ENCODE measurements at regions not wholly inside any gene's neighbourhood (a gene's known extent, or its start where the extent isn't known, plus 50 kb on each side); places are given as distances from the start of the nearest gene placed in this dataset.

DNA sequence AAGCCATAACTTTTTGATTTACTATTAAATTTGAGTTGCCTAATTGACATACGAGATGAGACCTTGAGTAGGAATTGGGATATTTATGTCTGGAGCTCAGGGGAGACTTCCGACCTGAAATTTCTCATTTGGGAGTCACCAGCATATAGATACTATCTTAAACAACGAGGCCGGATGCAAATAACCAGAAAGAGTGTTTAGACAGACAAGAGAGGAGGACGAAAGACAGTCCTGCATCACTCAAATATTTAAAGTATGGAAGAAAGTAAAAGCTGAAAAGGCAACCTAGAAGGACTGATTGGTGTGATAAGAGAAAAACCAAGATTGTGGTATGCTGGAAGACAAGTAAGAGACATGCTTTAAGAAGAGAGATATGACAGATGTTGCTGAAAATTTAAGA lies 675.0 kb upstream of the NUDT12 start:
- Histone ChIP-seq H3K27ac (ENCODE audit: insufficient read depth, low read length) (no peak overlapping the region), H3K4ac (ENCODE audit: low read depth, low read length) (no peak overlapping the region), H3K9me3 (ENCODE audit: control insufficient read depth, insufficient read depth, low read length) (peaks cover under 1% of the 10 kb centered on the region; the same call in 1 of the 2 replicates), H4K8ac (ENCODE audit: low read depth in 2 of 2, low read length in 2 of 2) (no peak overlapping the region), H3K36me3 (ENCODE audit: control insufficient read depth, insufficient read depth, low read length) (no peaks in the 10 kb centered on the region), H3K14ac (replicated peaks; ENCODE audit: low read depth, low read length) (no peak overlapping the region), H2BK15ac (ENCODE audit: low read depth, low read length) (no peak overlapping the region), H3K79me1 (ENCODE audit: low read depth in 1 of 2, low read length in 2 of 2) (no peaks in the 10 kb centered on the region), H2AK9ac (replicated peaks; ENCODE audit: low read depth, low read length, poor library complexity) (no peak overlapping the region), H3K27me3 (ENCODE audit: control insufficient read depth, insufficient read depth, low read length) (no peaks in the 10 kb centered on the region), H2AK5ac (ENCODE audit: low read depth, low read length) (no peak overlapping the region), H3K9me1 (ENCODE audit: insufficient read depth, low read length) (no peaks in the 10 kb centered on the region), H2AFZ (replicated peaks; ENCODE audit: low read length, poor library complexity) (no peak overlapping the region), H3K4me2 (ENCODE audit: low read depth, low read length) (no peak overlapping the region), H2BK120ac (ENCODE audit: low read depth, low read length) (no peak overlapping the region), H3K56ac (ENCODE audit: extremely low read depth, insufficient read depth, low read length) (no peak overlapping the region), H3K23ac (ENCODE audit: low read depth, low read length) (no peak overlapping the region), H4K91ac (ENCODE audit: insufficient read depth, low read depth, low read length) (no peak overlapping the region), H3K18ac (ENCODE audit: low read depth, low read length) (no peak overlapping the region), H2BK5ac (ENCODE audit: low read depth, low read length, poor library complexity, severe bottlenecking) (no peak overlapping the region), H3K4me1 (ENCODE audit: control insufficient read depth, insufficient read depth, low read length) (no peaks in the 10 kb centered on the region), H2BK20ac (ENCODE audit: low read depth, low read length) (no peak overlapping the region), H4K20me1 (ENCODE audit: insufficient read depth, low read length) (no peaks in the 10 kb centered on the region), H4K5ac (ENCODE audit: low read depth, low read length) (no peak overlapping the region), H3K9ac (ENCODE audit: low read depth, low read length) (no peak overlapping the region), H3K4me3 (ENCODE audit: insufficient read depth, low read depth, low read length) (no peak overlapping the region)
- intact Hi-C loops (cut with micrococcal nuclease): no loop called here
- CTCF ChIA-PET: no interaction called here
- DNase-seq: no peak
- no peak for TF ChIP-seq MAZ (IDR thresholded peaks at IDR 0.05; ENCODE audit: borderline replicate concordance, low read depth, low read length)
- no peak for TF ChIP-seq RCOR1 (IDR thresholded peaks at IDR 0.05; ENCODE audit: insufficient replicate concordance, low read length)
- TF ChIP-seq, protein P1, sequence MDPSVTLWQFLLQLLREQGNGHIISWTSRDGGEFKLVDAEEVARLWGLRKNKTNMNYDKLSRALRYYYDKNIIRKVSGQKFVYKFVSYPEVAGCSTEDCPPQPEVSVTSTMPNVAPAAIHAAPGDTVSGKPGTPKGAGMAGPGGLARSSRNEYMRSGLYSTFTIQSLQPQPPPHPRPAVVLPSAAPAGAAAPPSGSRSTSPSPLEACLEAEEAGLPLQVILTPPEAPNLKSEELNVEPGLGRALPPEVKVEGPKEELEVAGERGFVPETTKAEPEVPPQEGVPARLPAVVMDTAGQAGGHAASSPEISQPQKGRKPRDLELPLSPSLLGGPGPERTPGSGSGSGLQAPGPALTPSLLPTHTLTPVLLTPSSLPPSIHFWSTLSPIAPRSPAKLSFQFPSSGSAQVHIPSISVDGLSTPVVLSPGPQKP (IDR thresholded peaks at IDR 0.05; ENCODE audit: borderline replicate concordance, low read depth, low read length): no peak
- TF ChIP-seq, protein P2, sequence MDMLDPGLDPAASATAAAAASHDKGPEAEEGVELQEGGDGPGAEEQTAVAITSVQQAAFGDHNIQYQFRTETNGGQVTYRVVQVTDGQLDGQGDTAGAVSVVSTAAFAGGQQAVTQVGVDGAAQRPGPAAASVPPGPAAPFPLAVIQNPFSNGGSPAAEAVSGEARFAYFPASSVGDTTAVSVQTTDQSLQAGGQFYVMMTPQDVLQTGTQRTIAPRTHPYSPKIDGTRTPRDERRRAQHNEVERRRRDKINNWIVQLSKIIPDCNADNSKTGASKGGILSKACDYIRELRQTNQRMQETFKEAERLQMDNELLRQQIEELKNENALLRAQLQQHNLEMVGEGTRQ (IDR thresholded peaks at IDR 0.05; ENCODE audit: low read depth, low read length): no peak
- no peak for TF ChIP-seq MAFK (IDR thresholded peaks at IDR 0.05; ENCODE audit: low read depth, low read length)
- TF ChIP-seq RFX5 (IDR thresholded peaks at IDR 0.05; ENCODE audit: low read depth, low read length): no peak
- no peak for ATAC-seq (ENCODE audit: low read depth)
- dilution Hi-C loops (cut with HindIII; ENCODE audit: low sequenced_read_pairs, unreplicated experiment): no loop called here
- POLR2A ChIA-PET (ENCODE audit: unreplicated experiment): no interaction called here
- in situ Hi-C loops (cut with MboI; ENCODE audit: low sequenced_read_pairs): no loop called here
- WGBS, 2 experiments (ENCODE audit: extremely low coverage in 2 of 2, insufficient read length in 1 of 2): no CpG with 5 or more reads among the region's 5 CpGs
- BruUV-seq (replicated peaks): no TSS peak

Measured in IMR-90 (cell line).